Adipocyte (in vitro differentiated cells): ENCODE measurements at regions not wholly inside any gene's neighbourhood (a gene's known extent, or its start where the extent isn't known, plus 50 kb on each side); places are given as distances from the start of the nearest gene placed in this dataset.

ENCODE experiments used
- DNase-seq: peaks from one replicate; pipeline ENCODE4 v3.0.0-alpha.2; 2015; ENCODE audit warnings: low read depth
- H3K27me3 ChIP-seq: replicated peaks from 2 replicates; pipeline ENCODE4 v1.7.0; 2013; ENCODE audit warnings: mild to moderate bottlenecking, low read length, moderate library complexity; ENCODE audit not compliant: control insufficient read depth, insufficient read depth
- H3K36me3 ChIP-seq: 2 replicates; pipeline ENCODE4 v1.7.0; 2013; ENCODE audit warnings: low read length, mild to moderate bottlenecking, moderate library complexity; ENCODE audit not compliant: control insufficient read depth, insufficient read depth, severe bottlenecking
- H3K4me1 ChIP-seq: 2 replicates; pipeline ENCODE4 v1.7.0; 2013; ENCODE audit warnings: mild to moderate bottlenecking, low read length, moderate library complexity; ENCODE audit not compliant: control insufficient read depth, insufficient read depth
- H3K4me3 ChIP-seq: 2 replicates; pipeline ENCODE4 v1.7.0; 2013; ENCODE audit warnings: mild to moderate bottlenecking, low read length, moderate library complexity
- H3K9ac ChIP-seq: 2 replicates; pipeline ENCODE4 v1.7.0; 2013; ENCODE audit warnings: mild to moderate bottlenecking, low read length, moderate library complexity
- H3K9me3 ChIP-seq: 2 replicates; pipeline ENCODE4 v1.7.0; 2013; ENCODE audit warnings: mild to moderate bottlenecking, low read length, moderate library complexity; ENCODE audit not compliant: control insufficient read depth

DNA sequence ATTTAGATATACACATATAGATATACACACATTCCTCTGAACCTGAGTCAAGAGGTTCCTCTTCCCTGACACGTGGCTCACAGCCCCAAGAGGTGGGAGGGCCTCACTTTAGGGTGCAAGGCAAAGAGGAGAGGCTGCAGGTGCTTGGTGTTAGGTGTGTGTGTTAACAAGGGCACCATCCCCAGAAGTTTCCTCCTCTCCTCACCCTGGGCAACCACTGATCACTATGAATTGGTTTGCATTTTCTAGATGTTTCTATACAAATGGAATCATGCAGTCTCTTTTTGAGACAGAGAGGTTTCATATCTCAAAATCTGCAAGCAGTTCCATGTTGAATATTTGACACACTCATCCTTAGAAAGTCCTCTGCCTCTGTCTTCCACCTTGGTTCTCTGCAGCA, 120.9 kb upstream of the NECTIN1 start:
- no peak overlapping the region for H3K9ac ChIP-seq
- no peak overlapping the region for H3K4me3 ChIP-seq
- H3K9me3 ChIP-seq = peaks cover 14% of the 10 kb centered on the region
- peaks cover 37% of the 10 kb centered on the region for H3K27me3 ChIP-seq
- no peaks in the 10 kb centered on the region for H3K36me3 ChIP-seq
- H3K4me1 ChIP-seq = no peaks in the 10 kb centered on the region
- DNase-seq = no peak

DNA sequence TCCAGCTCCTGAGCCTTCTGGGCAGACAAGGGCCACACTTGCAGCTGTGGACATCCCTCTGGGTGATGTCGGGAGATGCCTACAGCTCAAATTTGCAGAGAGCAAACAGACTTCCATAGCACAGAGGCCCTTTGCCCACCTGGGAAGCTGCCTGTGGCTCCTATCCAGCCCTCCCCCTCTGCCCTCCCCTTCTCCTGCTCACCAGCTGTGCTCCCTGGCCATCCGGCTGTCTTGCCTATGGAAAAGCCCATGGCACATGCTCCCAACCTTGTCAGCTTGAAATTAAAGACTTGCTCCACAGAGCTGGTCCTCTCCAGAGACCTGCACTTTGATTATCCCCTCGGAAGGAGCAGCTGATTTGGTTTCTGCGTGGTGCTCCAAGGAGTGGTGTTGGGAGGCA, 118.9 kb upstream of the NECTIN1 start:
- H3K9me3 ChIP-seq = peaks cover 14% of the 10 kb centered on the region
- H3K4me1 ChIP-seq = no peaks in the 10 kb centered on the region
- no peak overlapping the region for H3K9ac ChIP-seq
- H3K27me3 ChIP-seq = peaks cover 32% of the 10 kb centered on the region
- no peaks in the 10 kb centered on the region for H3K36me3 ChIP-seq
- H3K4me3 ChIP-seq = no peak overlapping the region
- no peak for DNase-seq

DNA sequence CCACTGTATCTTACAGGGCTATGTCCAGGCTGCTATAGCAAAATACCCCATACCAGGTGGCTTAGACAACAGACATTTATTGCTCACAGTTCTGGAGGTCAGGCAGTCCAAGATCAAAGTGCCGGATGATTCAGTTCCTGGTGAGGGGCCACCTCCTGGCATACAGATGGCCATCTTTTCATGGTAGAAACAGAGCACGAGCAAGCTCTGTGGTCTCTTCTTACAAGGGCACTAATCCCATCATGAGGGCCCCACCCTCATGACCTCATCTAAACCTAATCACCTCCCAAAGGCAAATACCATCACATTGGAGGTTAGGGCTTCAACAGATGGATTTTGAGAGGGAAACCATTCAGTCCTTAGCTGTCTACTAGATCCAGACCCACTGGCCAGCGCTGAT, 117.4 kb upstream of the NECTIN1 start:
- Histone ChIP-seq H3K9ac (no peak overlapping the region), H3K9me3 (peaks cover 14% of the 10 kb centered on the region), H3K4me1 (no peaks in the 10 kb centered on the region), H3K27me3 (peaks cover 37% of the 10 kb centered on the region), H3K36me3 (no peaks in the 10 kb centered on the region), H3K4me3 (no peak overlapping the region)
- no peak for DNase-seq

DNA sequence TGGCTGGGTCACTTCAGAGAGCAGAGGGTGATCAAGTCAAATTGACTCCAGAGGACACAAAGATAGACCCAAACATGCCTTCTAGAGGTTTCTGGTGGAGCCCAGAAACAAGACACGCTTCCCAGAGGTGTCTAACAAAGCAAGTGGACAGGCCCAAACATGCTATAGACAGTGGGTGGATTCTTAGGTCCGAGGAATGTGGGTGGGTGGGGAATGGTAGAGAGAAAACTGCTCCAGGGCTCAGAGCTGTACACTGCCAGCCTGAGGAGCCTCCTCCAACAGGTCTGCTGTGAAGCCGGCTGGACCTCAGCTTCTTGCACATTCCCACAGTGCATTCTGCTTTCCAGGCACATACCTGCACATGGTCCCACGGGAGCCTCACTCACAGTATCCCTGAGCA, 116.8 kb upstream of the NECTIN1 start:
- Histone ChIP-seq H3K4me3 (no peak overlapping the region), H3K4me1 (no peaks in the 10 kb centered on the region), H3K27me3 (peaks cover 43% of the 10 kb centered on the region), H3K9me3 (peaks cover 14% of the 10 kb centered on the region), H3K36me3 (no peaks in the 10 kb centered on the region), H3K9ac (no peak overlapping the region)
- DNase-seq = no peak

DNA sequence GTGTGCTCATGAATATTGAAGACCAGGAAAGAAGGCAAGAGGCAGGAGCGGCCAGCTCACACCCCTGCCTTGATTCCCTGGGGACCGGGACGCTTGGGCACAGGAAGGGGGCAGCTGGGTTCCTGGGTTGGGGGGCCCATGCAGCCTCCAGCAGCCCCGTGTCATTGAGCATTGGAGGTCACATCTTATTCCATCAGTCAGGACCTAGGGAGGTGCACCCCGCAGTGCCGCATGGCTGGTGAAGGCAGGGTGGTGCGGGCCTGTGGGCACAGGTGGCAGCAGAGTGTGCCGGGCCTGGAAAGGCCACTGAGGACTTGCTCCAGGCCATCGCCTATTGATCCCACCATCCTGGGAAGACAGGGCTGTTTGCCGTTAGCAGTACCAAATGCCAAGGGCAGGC, 116.3 kb upstream of the NECTIN1 start:
- DNase-seq = no peak
- no peak overlapping the region for H3K4me3 ChIP-seq
- no peaks in the 10 kb centered on the region for H3K4me1 ChIP-seq
- H3K9ac ChIP-seq = no peak overlapping the region
- peaks cover 14% of the 10 kb centered on the region for H3K9me3 ChIP-seq
- peaks cover 47% of the 10 kb centered on the region for H3K27me3 ChIP-seq
- H3K36me3 ChIP-seq = no peaks in the 10 kb centered on the region

DNA sequence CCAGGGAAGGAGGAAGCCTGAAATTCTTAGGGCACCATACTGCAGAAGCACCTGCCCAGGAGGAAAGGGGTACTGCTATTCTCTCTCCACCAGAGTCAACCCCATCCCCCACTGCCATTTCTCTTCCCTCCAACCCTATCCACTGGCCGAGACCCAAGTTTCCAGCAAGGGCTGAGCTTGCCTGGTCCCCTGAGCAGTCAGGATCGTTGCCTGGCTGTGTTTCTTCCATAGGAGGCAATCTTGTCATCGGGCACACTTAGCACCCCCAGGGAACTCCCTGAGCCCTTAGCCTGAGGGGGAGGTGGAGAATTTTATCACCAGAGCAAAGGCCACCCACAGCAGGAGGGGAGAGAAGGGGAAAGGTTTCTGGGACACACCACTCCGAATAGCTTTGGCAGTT, 115.8 kb upstream of the NECTIN1 start:
- peaks cover 14% of the 10 kb centered on the region for H3K9me3 ChIP-seq

DNA sequence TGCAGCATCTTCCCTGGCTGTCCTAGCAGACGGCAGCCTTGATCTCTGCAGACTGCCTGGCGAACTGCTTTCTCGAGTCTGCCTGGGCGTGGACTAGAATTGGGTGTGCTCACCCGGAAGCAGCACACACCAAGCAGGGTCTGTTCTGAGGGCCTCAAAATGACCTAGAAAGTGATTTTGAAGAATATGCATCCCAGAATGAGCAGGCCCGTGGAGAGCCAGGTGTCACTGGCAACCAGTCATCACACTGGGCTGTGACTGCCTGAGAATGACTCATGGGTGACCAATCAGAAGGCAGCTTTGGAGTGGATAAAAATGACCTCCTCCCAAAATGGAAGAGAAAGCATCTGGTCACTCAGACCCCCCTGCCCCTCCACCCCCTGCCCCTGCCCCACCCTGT, 114.9 kb upstream of the NECTIN1 start:
- Histone ChIP-seq H3K9me3 (peaks cover 14% of the 10 kb centered on the region), H3K4me1 (no peaks in the 10 kb centered on the region), H3K27me3 (peaks cover 51% of the 10 kb centered on the region), H3K36me3 (no peaks in the 10 kb centered on the region), H3K4me3 (no peak overlapping the region), H3K9ac (no peak overlapping the region)
- DNase-seq = no peak

More for the DNA sequence above, 115.8 kb upstream of the NECTIN1 start:
- no peaks in the 10 kb centered on the region for H3K36me3 ChIP-seq
- no peak for DNase-seq
- no peaks in the 10 kb centered on the region for H3K4me1 ChIP-seq
- no peak overlapping the region for H3K4me3 ChIP-seq
- H3K9ac ChIP-seq = no peak overlapping the region
- H3K27me3 ChIP-seq = peaks cover 51% of the 10 kb centered on the region

DNA sequence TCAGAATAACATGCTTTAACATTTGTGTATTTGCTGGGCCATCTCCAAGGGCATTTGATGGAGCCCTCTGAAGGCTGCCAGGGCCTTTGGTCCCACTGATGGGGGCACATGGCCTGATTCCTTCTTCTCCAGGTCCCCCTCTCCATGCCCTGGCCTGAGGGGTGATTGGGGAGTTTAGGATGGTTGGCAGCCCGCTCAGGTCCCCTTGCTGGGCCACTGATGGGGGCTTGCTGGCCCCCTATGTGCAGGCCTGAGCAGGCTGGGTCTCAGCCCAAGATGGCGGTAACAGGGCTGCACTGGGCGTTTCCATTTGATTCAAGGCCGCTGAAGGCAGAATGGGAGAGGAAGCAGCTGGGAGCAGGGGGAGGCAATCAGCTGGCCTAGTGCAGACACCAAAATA, 113.7 kb upstream of the NECTIN1 start:
- H3K4me3 ChIP-seq = no peak overlapping the region

DNA sequence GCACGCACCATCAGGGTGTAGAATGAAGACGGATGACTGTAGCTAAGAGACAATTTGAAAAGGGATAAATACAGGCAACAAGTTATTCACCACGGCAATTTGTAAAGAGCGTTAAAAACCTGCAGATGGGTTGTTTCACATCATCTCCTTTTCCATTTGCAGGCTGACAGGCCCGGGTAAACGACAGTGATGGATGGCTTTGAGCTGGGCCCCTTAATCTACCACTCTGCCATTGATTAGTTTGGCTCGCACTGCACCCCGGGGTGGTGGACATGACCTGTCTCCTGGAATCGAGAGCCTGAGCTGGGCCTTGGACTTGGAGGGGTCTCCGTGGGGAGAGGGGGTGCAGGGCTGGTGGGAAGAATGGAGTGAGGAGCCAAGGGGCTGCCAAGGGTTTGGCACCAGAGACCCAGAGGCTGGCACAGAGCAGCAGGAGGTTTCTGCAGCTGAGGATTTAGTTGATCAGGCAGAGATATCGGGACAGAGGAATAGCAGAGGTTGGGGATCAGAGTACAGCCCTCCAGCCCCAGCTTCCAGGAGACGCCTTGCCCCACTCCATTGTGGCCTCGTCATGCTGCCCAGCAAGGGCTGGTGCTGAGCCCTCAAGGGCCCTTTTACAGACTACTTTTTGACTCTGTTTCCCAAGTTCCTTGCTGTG, 110.6 kb upstream of the NECTIN1 start:
- no peak for DNase-seq
- Histone ChIP-seq H3K9ac (no peak overlapping the region), H3K36me3 (no peaks in the 10 kb centered on the region), H3K4me1 (no peaks in the 10 kb centered on the region), H3K4me3 (no peak overlapping the region), H3K9me3 (peaks cover 10% of the 10 kb centered on the region), H3K27me3 (peaks cover 61% of the 10 kb centered on the region)

More for the DNA sequence above, 113.7 kb upstream of the NECTIN1 start:
- DNase-seq = no peak
- Histone ChIP-seq H3K9me3 (peaks cover 18% of the 10 kb centered on the region), H3K27me3 (peaks cover 62% of the 10 kb centered on the region), H3K9ac (no peak overlapping the region), H3K4me1 (no peaks in the 10 kb centered on the region), H3K36me3 (no peaks in the 10 kb centered on the region)

DNA sequence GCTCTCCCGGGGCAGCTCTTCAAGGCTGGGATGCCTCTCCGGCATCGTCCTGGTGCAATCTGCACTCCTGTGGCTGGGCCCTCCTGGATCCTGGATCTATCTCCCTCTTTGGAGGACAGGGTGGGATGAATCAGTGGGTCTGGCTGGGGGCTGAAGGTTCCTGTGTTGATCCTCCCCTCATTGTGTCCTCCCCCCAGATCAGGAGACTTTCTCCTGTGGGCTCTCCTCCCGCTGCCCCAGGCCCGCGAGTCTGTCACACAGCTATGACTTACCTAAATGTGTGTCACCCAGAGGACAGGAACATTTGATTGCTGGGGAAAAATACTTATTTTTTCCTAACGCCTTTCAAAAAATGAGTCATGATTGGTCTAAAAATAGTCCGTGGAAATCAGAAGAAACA, 106.8 kb upstream of the NECTIN1 start:
- H3K36me3 ChIP-seq = no peaks in the 10 kb centered on the region
- no peak overlapping the region for H3K9ac ChIP-seq
- DNase-seq = no peak
- H3K4me1 ChIP-seq = no peaks in the 10 kb centered on the region
- H3K9me3 ChIP-seq = peaks cover 13% of the 10 kb centered on the region
- H3K27me3 ChIP-seq = peaks cover 59% of the 10 kb centered on the region
- H3K4me3 ChIP-seq = no peak overlapping the region

DNA sequence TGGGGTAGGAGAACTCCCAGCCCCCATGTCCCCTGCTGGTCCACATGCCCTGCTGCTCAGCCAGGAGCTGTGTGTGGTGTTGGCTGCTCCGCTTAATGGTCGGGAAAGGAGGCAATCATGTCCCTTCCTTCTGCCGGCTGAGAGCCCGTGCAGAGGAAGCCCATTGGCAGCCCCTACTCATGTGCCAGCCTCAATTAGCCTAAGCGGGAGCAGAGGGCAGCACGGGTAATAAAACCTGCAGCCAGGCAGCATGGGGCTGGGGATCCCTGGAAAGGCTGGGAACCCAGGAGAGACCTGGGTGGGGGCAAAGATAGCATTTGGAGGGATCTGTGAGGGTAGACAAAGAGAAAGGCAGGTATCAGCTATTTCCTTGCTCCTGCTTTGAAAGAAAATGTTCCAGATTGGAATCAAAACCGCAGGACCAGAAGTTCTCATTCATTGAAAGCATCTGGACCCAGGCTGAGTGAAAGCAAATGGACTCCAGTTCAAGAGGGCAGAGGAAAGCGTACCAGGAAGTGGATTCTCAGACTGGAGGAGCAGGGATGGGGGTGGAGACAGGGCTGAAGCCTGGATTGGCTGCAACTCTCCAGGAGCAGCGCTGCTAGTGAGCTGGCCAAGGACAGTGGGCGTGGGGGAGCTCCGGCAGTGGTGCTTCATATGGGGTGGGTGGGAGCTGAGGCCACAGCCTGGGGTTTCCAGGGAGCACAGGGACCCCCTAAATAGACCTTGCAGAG, 103.4 kb upstream of the NECTIN1 start:
- H3K36me3 ChIP-seq = no peaks in the 10 kb centered on the region
- H3K4me1 ChIP-seq = no peaks in the 10 kb centered on the region
- H3K4me3 ChIP-seq = no peak overlapping the region
- H3K27me3 ChIP-seq = peaks cover 62% of the 10 kb centered on the region
- peak; percentile 20 for DNase-seq
- H3K9ac ChIP-seq = no peak overlapping the region
- peaks cover 36% of the 10 kb centered on the region for H3K9me3 ChIP-seq
